Neural progenitor cell (in vitro differentiated cells): ENCODE measurements at regions not wholly inside any gene's neighbourhood (a gene's known extent, or its start where the extent isn't known, plus 50 kb on each side); places are given as distances from the start of the nearest gene placed in this dataset.

Experiments used
- DNase-seq: peaks from one replicate; pipeline ENCODE4 v3.0.0-alpha.2; 2016; ENCODE audit warnings: low spot score
- H2AFZ ChIP-seq: fragments of 200-600 bp; sonication (generic); replicated peaks from 2 replicates; pipeline ENCODE4 v1.6.1; 2016; ENCODE audit warnings: antibody characterized with exemption
- H3F3A ChIP-seq: fragments of 200-600 bp; sonication (generic); 2 replicates; pipeline ENCODE4 v1.6.1; 2016; ENCODE audit warnings: antibody characterized with exemption, low read depth
- H3K27ac ChIP-seq: fragments of 200-600 bp; sonication (generic); 2 replicates; pipeline ENCODE4 v1.5.1; 2016; ENCODE audit warnings: mild to moderate bottlenecking
- H3K27me3 ChIP-seq: fragments of 200-600 bp; sonication (generic); 2 replicates; pipeline ENCODE4 v1.6.1; 2016; ENCODE audit warnings: mild to moderate bottlenecking, moderate library complexity
- H3K36me3 ChIP-seq: fragments of 200-600 bp; sonication (generic); 2 replicates; pipeline ENCODE4 v1.5.1; 2016
- H3K4me1 ChIP-seq: fragments of 200-600 bp; sonication (generic); 2 replicates; pipeline ENCODE4 v1.6.1; 2016; ENCODE audit warnings: mixed run types
- H3K4me2 ChIP-seq: fragments of 200-600 bp; sonication (generic); 2 replicates; pipeline ENCODE4 v1.6.1; 2016
- H3K4me3 ChIP-seq: fragments of 200-600 bp; sonication (generic); 2 replicates; pipeline ENCODE4 v1.5.1; 2016
- H3K79me2 ChIP-seq: fragments of 200-600 bp; sonication (generic); 2 replicates; pipeline ENCODE4 v1.6.1; 2016; ENCODE audit warnings: low read depth
- H3K9ac ChIP-seq: fragments of 200-600 bp; sonication (generic); 2 replicates; pipeline ENCODE4 v1.6.1; 2016
- H3K9me3 ChIP-seq: fragments of 200-600 bp; sonication (generic); 2 replicates; pipeline ENCODE4 v1.5.1; 2016; ENCODE audit warnings: low read depth
- H4K20me1 ChIP-seq: fragments of 200-600 bp; sonication (generic); 2 replicates; pipeline ENCODE4 v1.6.1; 2016; ENCODE audit warnings: low read depth
- H3K27ac Mint-ChIP-seq: 3 replicates; pipeline ENCODE4 v1.8.0; 2021; ENCODE audit warnings: mixed read lengths
- H3K27me3 Mint-ChIP-seq: 2 replicates; pipeline ENCODE4 v1.8.0; 2022; ENCODE audit warnings: low read depth, mild to moderate bottlenecking, inconsistent platforms, moderate library complexity, mixed read lengths; ENCODE audit not compliant: insufficient read depth
- H3K36me3 Mint-ChIP-seq: 3 replicates; pipeline ENCODE4 v1.8.0; 2021; ENCODE audit warnings: mixed read lengths
- H3K4me1 Mint-ChIP-seq: 3 replicates; pipeline ENCODE4 v1.8.0; 2021; ENCODE audit warnings: mixed read lengths
- H3K4me3 Mint-ChIP-seq: 3 replicates; pipeline ENCODE4 v1.8.0; 2021; ENCODE audit warnings: mild to moderate bottlenecking, moderate library complexity, mixed read lengths
- H3K9me3 Mint-ChIP-seq: 3 replicates; pipeline ENCODE4 v1.8.0; 2020; ENCODE audit warnings: mixed read lengths
- CTCF ChIP-seq: fragments of 200-600 bp; sonication (generic); IDR thresholded peaks from 2 replicates; pipeline ENCODE4 v1.5.1; 2017; ENCODE audit warnings: antibody characterized with exemption, mild to moderate bottlenecking
- EZH2 ChIP-seq: fragments of 200-600 bp; sonication (generic); IDR thresholded peaks from 2 replicates; pipeline ENCODE4 v1.6.1; 2017; ENCODE audit warnings: antibody characterized with exemption, mild to moderate bottlenecking, moderate library complexity
- EZH2phosphoT487 ChIP-seq: fragments of 200-600 bp; sonication (generic); IDR thresholded peaks from 2 replicates; pipeline ENCODE4 v1.6.1; 2017; ENCODE audit warnings: antibody characterized with exemption

DNA sequence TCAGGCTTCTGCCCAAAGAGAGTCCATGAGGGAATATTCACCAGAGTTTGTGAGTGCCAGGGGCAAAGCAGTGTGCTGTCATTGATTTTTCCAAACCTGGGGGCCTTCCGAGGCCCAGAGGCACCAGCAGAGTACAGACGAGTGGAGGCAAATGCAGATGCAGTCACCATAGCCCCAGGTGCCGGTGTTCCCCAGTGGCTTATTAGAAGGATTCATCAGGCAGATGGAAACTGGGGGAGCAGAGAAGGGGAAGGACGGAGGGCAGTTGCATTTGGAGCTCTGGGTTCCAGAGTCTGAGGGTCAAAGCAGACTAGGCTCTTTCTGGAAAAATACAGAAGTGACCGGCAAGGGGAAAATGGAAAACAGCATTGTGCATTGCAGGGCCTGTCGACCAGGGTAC lies 184.2 kb downstream of the ANKRD60 start:
- peaks cover 32% of the 10 kb centered on the region for H3K4me1 Mint-ChIP-seq
- Histone ChIP-seq H3K9me3 (no peaks in the 10 kb centered on the region), H4K20me1 (peaks cover 11% of the 10 kb centered on the region), H3K36me3 (no peaks in the 10 kb centered on the region), H3K9ac (no peak overlapping the region), H3K27me3 (no peaks in the 10 kb centered on the region), H3K4me2 (no peak overlapping the region), H3K79me2 (no peaks in the 10 kb centered on the region), H3K4me1 (peaks cover 17% of the 10 kb centered on the region), H3K27ac (no peak overlapping the region), H3K4me3 (no peak overlapping the region), H2AFZ (no peak overlapping the region), H3F3A (no peaks in the 10 kb centered on the region)
- no peaks in the 10 kb centered on the region for H3K9me3 Mint-ChIP-seq
- DNase-seq = no peak
- no peaks in the 10 kb centered on the region for H3K36me3 Mint-ChIP-seq
- no peak overlapping the region for H3K27ac Mint-ChIP-seq
- H3K4me3 Mint-ChIP-seq = no peak overlapping the region
- peaks cover 7% of the 10 kb centered on the region for H3K27me3 Mint-ChIP-seq
- no peak for TF ChIP-seq EZH2
- TF ChIP-seq CTCF = no peak
- TF ChIP-seq EZH2phosphoT487 = no peak

DNA sequence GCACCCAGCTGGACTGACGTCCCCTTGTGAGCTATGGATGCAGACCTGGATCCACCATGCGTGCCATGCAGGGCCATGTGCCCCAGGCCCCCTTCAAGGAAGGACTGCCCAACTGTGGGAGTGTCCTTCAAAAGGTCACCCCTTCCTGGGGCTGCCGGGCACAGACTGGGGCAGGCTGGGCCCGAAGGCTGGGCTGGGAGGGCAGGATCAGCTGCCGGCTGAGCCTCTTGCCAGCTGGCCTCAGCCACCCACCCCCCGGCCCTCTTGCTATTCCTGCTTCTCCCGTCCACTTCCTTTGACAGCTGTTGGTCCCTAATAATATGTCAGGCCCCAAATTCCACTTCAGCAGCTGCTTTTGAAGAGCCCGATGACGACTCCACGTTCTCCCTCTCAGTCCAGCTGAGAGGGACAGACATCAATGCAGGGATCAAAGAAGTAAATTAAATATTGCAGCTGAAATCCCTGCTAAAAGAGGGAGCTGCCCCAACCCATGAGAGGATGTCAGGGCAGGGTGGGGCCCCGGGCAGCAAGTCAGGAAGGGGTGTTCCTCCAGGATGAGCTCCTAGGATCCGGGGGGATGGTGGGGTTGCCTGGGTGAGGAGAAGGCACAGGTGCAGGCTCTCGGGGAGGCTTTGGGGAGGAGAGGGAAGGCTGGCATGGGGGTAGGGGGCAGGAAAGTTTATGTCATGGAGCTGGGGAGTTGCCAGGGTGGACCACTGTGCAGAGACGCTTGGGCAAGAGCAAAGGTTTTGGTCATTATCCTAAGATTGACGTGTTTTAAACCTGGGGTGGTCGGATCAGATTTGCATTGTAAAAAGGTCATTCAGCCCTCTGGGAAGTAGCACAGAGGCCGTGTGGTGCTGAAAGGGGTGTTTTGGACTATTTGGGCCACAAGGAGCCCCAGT lies 185.0 kb downstream of the ANKRD60 start:
- Histone ChIP-seq H3K27me3 (no peaks in the 10 kb centered on the region), H3K79me2 (no peaks in the 10 kb centered on the region), H3K4me3 (no peak overlapping the region), H2AFZ (no peak overlapping the region), H3K36me3 (no peaks in the 10 kb centered on the region), H3K9ac (no peak overlapping the region), H3K9me3 (no peaks in the 10 kb centered on the region), H3K4me2 (no peak overlapping the region), H3K4me1 (peaks cover 17% of the 10 kb centered on the region), H3K27ac (no peak overlapping the region), H4K20me1 (peaks cover 9% of the 10 kb centered on the region), H3F3A (no peaks in the 10 kb centered on the region)
- Mint-ChIP-seq H3K9me3 (no peaks in the 10 kb centered on the region), H3K4me1 (peaks cover 39% of the 10 kb centered on the region), H3K27ac (no peak overlapping the region), H3K36me3 (no peaks in the 10 kb centered on the region), H3K27me3 (peaks cover 11% of the 10 kb centered on the region), H3K4me3 (no peak overlapping the region)
- DNase-seq = no peak
- TF ChIP-seq EZH2 = no peak
- no peak for TF ChIP-seq EZH2phosphoT487
- no peak for TF ChIP-seq CTCF

DNA sequence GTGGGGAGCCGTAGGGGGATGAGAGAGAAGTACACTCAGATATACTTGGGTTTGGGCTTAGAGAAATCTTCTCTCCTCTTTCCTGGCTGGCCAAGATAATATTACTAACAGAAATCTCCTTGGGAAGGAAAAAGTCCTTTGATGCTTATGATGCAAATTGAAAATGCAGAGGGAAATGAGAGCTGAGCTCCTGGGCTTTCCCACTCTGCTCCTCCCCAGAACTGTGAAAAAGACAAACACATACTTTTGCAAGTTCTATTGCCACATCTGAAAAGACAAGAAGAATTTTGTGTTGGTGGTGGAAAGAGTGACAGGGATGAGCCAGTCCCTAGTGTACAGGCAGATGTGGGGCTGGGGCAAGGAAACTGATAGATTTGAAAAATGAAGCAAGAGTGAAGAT lies 185.9 kb downstream of the ANKRD60 start:
- Mint-ChIP-seq H3K9me3 (no peaks in the 10 kb centered on the region), H3K4me3 (no peak overlapping the region), H3K27ac (no peak overlapping the region), H3K36me3 (no peaks in the 10 kb centered on the region), H3K4me1 (peaks cover 39% of the 10 kb centered on the region), H3K27me3 (peaks cover 14% of the 10 kb centered on the region)
- Histone ChIP-seq H3K4me1 (peaks cover 17% of the 10 kb centered on the region), H3K27me3 (no peaks in the 10 kb centered on the region), H2AFZ (no peak overlapping the region), H3K27ac (no peak overlapping the region), H3K36me3 (no peaks in the 10 kb centered on the region), H3K4me3 (no peak overlapping the region), H3K4me2 (no peak overlapping the region), H3K9me3 (no peaks in the 10 kb centered on the region), H4K20me1 (peaks cover under 1% of the 10 kb centered on the region), H3K79me2 (no peaks in the 10 kb centered on the region), H3K9ac (no peak overlapping the region), H3F3A (no peaks in the 10 kb centered on the region)
- DNase-seq = no peak
- no peak for TF ChIP-seq EZH2
- TF ChIP-seq EZH2phosphoT487 = no peak
- no peak for TF ChIP-seq CTCF
